GM12878 (cell line): ENCODE measurements at regions not wholly inside any gene's neighbourhood (a gene's known extent, or its start where the extent isn't known, plus 50 kb on each side); places are given as distances from the start of the nearest gene placed in this dataset.

Source experiments
- ATAC-seq: fragments of 200-7000 bp; cut with Tn5 transposase; 3 replicates; pipeline ENCODE4 v1.9.1; 2020; ENCODE audit warnings: mild to moderate bottlenecking, moderate library complexity
- BruUV-seq: library from RNA; stranded (reverse); fragments of 400-500 nt; replicated peaks from 2 replicates; lab custom pipeline; 2021; lab: Mats Ljungman, UMichigan
- CTCF ChIA-PET: fragments of 300-600 bp; sonication (Branson Sonifier 250); formaldehyde crosslinking; extraction: SDS; loops from one replicate; lab custom pipeline; 2021; ENCODE audit warnings: inconsistent platforms; lab: Yijun Ruan, JAX
- POLR2A ChIA-PET: fragments of 350-600 bp; formaldehyde crosslinking; extraction: SDS; loops from one replicate; lab custom pipeline; 2021; ENCODE audit warnings: inconsistent platforms; lab: Charles Lee
- RAD21 ChIA-PET: fragments of 300-600 bp; sonication (Branson Sonifier 250); formaldehyde crosslinking; loops from one replicate; lab custom pipeline; 2023; ENCODE audit warnings: antibody characterized with exemption; ENCODE audit not compliant: unreplicated experiment; lab: Charles Lee
- SMC1A ChIA-PET: fragments of 300-600 bp; sonication (Branson Sonifier 250); formaldehyde crosslinking; loops from one replicate; lab custom pipeline; 2023; ENCODE audit not compliant: unreplicated experiment, uncharacterized antibody; lab: Charles Lee
- DNase-seq: peaks from one replicate; pipeline ENCODE4 v3.0.0-alpha.2; 2011; ENCODE audit warnings: low read depth, low spot score
- FAIRE-seq: peaks from 3 replicates; lab custom pipeline; 2011; peaks lifted over from hg19 to GRCh38; lab: Jason Lieb, UNC
- H2AFZ ChIP-seq: 2 replicates; pipeline ENCODE4 v1.6.0; 2011; ENCODE audit warnings: low read depth, low read length, control low read depth; ENCODE audit not compliant: control insufficient read depth
- H3K27ac ChIP-seq: 2 replicates; pipeline ENCODE4 v1.5.1; 2011; ENCODE audit warnings: control low read depth; ENCODE audit not compliant: control insufficient read depth, insufficient read depth
- H3K27me3 ChIP-seq, 2 experiments: replicated peaks in 1 of 2; 2 replicates each; pipeline versions ENCODE4 v1.6.0 to v1.6.1; 2011; ENCODE audit warnings: low read length in 1 of 2; ENCODE audit not compliant: control insufficient read depth in 2 of 2, insufficient read depth in 2 of 2
- H3K36me3 ChIP-seq, 2 experiments: 2 replicates each; pipeline ENCODE4 v1.5.1; 2011; ENCODE audit warnings: low read length in 1 of 2; ENCODE audit not compliant: control insufficient read depth in 2 of 2, insufficient read depth in 2 of 2
- H3K4me1 ChIP-seq: 2 replicates; pipeline ENCODE4 v1.6.1; 2011; ENCODE audit warnings: mild to moderate bottlenecking, low read length, moderate library complexity, mixed read lengths; ENCODE audit not compliant: control insufficient read depth, insufficient read depth
- H3K4me2 ChIP-seq: 2 replicates; pipeline ENCODE4 v1.6.0; 2011; ENCODE audit warnings: control low read depth; ENCODE audit not compliant: control insufficient read depth, insufficient read depth
- H3K4me3 ChIP-seq: fragments of 200-600 bp; sonication (generic); 2 replicates; pipeline ENCODE4 v1.5.1; 2016
- H3K79me2 ChIP-seq: 2 replicates; pipeline ENCODE4 v1.6.0; 2011; ENCODE audit warnings: low read length; ENCODE audit not compliant: control insufficient read depth, insufficient read depth
- H3K9ac ChIP-seq: 2 replicates; pipeline ENCODE4 v1.8.0; 2011; ENCODE audit warnings: low read length, control low read depth, mixed read lengths; ENCODE audit not compliant: control insufficient read depth, insufficient read depth
- H3K9me3 ChIP-seq: replicated peaks from 3 replicates; pipeline ENCODE4 v1.5.1; 2011; ENCODE audit warnings: mild to moderate bottlenecking, low read length; ENCODE audit not compliant: control insufficient read depth, insufficient read depth
- H4K20me1 ChIP-seq: 2 replicates; pipeline ENCODE4 v1.6.0; 2011; ENCODE audit not compliant: control insufficient read depth, insufficient read depth
- ZNF384 ChIP-seq: IDR thresholded peaks from 2 replicates; pipeline ENCODE4 v1.6.1; 2012; ENCODE audit warnings: low read depth, mild to moderate bottlenecking, low read length, improper control_type of control experiment, borderline replicate concordance
- WGBS: methylation state at CpG from one replicate; pipeline ENCODE4 v1.1.6; 2016; ENCODE audit warnings: low lambda C conversion rate; ENCODE audit not compliant: insufficient replicate concordance, insufficient coverage; ENCODE audit errors: missing lambda C conversion rate; 5-methylcytosine and 5-hydroxymethylcytosine counted together
- in situ Hi-C: fragments of 300-500 bp; cut with MboI; formaldehyde crosslinking; loops from 9 replicates; pipeline ENCODE4 v1.14.3; 2018; ENCODE audit warnings: mixed read lengths
- intact Hi-C: fragments of 100-400 bp; cut with micrococcal nuclease; formaldehyde crosslinking; loops from one replicate; pipeline ENCODE4 v1.14.2; 2022; ENCODE audit not compliant: unreplicated experiment
- TF ChIP-seq, protein P1 (sequence below): IDR thresholded peaks from 2 replicates; pipeline ENCODE4 v1.6.1; 2012; ENCODE audit warnings: low read depth, low read length, improper control_type of control experiment

GRCh38 chr13:73556128-73556527 lies 497.3 kb downstream of the KLF5 start:
- Histone ChIP-seq H3K27ac (no peak overlapping the region), H3K4me2 (no peak overlapping the region), H4K20me1 (no peaks in the 10 kb centered on the region), H3K27me3 (no peaks in the 10 kb centered on the region), H2AFZ (no peak overlapping the region), H3K79me2 (no peaks in the 10 kb centered on the region), H3K36me3 (no peaks in the 10 kb centered on the region), H3K9me3 (no peaks in the 10 kb centered on the region), H3K4me1 (no peaks in the 10 kb centered on the region), H3K9ac (no peak overlapping the region), H3K4me3 (no peak overlapping the region)
- BruUV-seq: no TSS peak
- ChIA-PET SMC1A (interaction anchor here (0.6 to 1.2 kb wide), 3 partner anchors 144 to 1288 kb away, joined by 3 read pairs; no protein-coding TSS in a partner anchor), RAD21 (no interaction called here), CTCF (no interaction called here), POLR2A (no interaction called here)
- in situ Hi-C loops (no loop called here), intact Hi-C loops (no loop called here)
- no peak for ATAC-seq
- TF ChIP-seq, protein P1, sequence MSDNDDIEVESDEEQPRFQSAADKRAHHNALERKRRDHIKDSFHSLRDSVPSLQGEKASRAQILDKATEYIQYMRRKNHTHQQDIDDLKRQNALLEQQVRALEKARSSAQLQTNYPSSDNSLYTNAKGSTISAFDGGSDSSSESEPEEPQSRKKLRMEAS: no peak
- no peak for DNase-seq
- 0% methylated on average over 2 of the region's 2 CpGs for WGBS
- no peak for FAIRE-seq

- Histone ChIP-seq H3K36me3 (no peaks in the 10 kb centered on the region), H3K27ac (no peak overlapping the region), H3K4me1 (no peaks in the 10 kb centered on the region), H3K9me3 (no peaks in the 10 kb centered on the region), H3K4me2 (no peak overlapping the region), H3K4me3 (no peak overlapping the region), H4K20me1 (no peaks in the 10 kb centered on the region), H3K27me3 (no peaks in the 10 kb centered on the region), H3K9ac (no peak overlapping the region)
- SMC1A ChIA-PET: no interaction called here
- DNase-seq (no peak), ATAC-seq (no peak), FAIRE-seq (no peak)
- POLR2A ChIA-PET: no interaction called here
- CTCF ChIA-PET: no interaction called here
- no TSS peak for BruUV-seq
- RAD21 ChIA-PET: no interaction called here
- WGBS: 20% methylated on average over 2 of the region's 2 CpGs
- in situ Hi-C loops: no loop called here
- TF ChIP-seq ZNF384: no peak
- TF ChIP-seq, all 136 proteins: peak for 0
- H3K79me2 ChIP-seq: no peaks in the 10 kb centered on the region
- intact Hi-C loops: no loop called here
- H2AFZ ChIP-seq: no peak overlapping the region
Measured at GRCh38 chr13:73551736-73552135, 492.9 kb downstream of the KLF5 start.
